HG02798 (cell line): ENCODE measurements at regions not wholly inside any gene's neighbourhood (a gene's known extent, or its start where the extent isn't known, plus 50 kb on each side); places are given as distances from the start of the nearest gene placed in this dataset.

Experiments used
- ATAC-seq: cut with Tn5 transposase; IDR thresholded peaks from one replicate; pipeline ENCODE4 v1.9.1; 2021; ENCODE audit warnings: mild to moderate bottlenecking; ENCODE audit not compliant: unreplicated experiment, poor library complexity

- no peak for ATAC-seq
These were observed 373.1 kb upstream of the SMC2 start for GRCh38 chr9:103721056-103721455.

GRCh38 chr9:103730866-103731265 is 363.2 kb upstream of the SMC2 start:
- no peak for ATAC-seq

GRCh38 chr9:103731541-103731940 is 362.6 kb upstream of the SMC2 start:
- ATAC-seq = no peak

- ATAC-seq = no peak
These were observed 359.6 kb upstream of the SMC2 start for GRCh38 chr9:103734471-103734870.

GRCh38 chr9:103755441-103755840 is 338.7 kb upstream of the SMC2 start:
- no peak for ATAC-seq

GRCh38 chr9:103755986-103756385 is 338.1 kb upstream of the SMC2 start:
- ATAC-seq = no peak

GRCh38 chr9:103757062-103757461 is 337.0 kb upstream of the SMC2 start:
- ATAC-seq = no peak

- ATAC-seq = no peak
These were observed 332.6 kb upstream of the SMC2 start for GRCh38 chr9:103761466-103761865.

GRCh38 chr9:103789686-103790085 is 304.4 kb upstream of the SMC2 start:
- peak; percentile 98 for ATAC-seq

- peak; percentile 99 for ATAC-seq
These were observed 295.5 kb upstream of the SMC2 start for GRCh38 chr9:103798620-103799019.

- ATAC-seq = no peak
These were observed 294.1 kb upstream of the SMC2 start for GRCh38 chr9:103799959-103800358.

GRCh38 chr9:103802068-103802467 is 292.0 kb upstream of the SMC2 start:
- no peak for ATAC-seq

- no peak for ATAC-seq
These were observed 290.9 kb upstream of the SMC2 start for GRCh38 chr9:103803245-103803644.

- no peak for ATAC-seq
These were observed 289.9 kb upstream of the SMC2 start for GRCh38 chr9:103804077-103804735.

- ATAC-seq = no peak
These were observed 284.4 kb upstream of the SMC2 start for GRCh38 chr9:103809745-103810144.

GRCh38 chr9:103811462-103811861 is 282.6 kb upstream of the SMC2 start:
- no peak for ATAC-seq

- no peak for ATAC-seq
These were observed 278.0 kb upstream of the SMC2 start for GRCh38 chr9:103816146-103816545.

GRCh38 chr9:103819936-103820335 is 274.2 kb upstream of the SMC2 start:
- no peak for ATAC-seq

- ATAC-seq = no peak
These were observed 273.0 kb upstream of the SMC2 start for GRCh38 chr9:103821115-103821514.

- ATAC-seq = no peak
These were observed 256.2 kb upstream of the SMC2 start for GRCh38 chr9:103837940-103838339.

GRCh38 chr9:103839197-103839596 is 254.9 kb upstream of the SMC2 start:
- ATAC-seq = no peak

GRCh38 chr9:103867886-103868285 is 226.2 kb upstream of the SMC2 start:
- no peak for ATAC-seq

GRCh38 chr9:103872811-103873210 is 221.3 kb upstream of the SMC2 start:
- no peak for ATAC-seq
